Endothelial cell (in vitro differentiated cells): ENCODE measurements at regions not wholly inside any gene's neighbourhood (a gene's known extent, or its start where the extent isn't known, plus 50 kb on each side); places are given as distances from the start of the nearest gene placed in this dataset.

ENCODE experiments used
- DNase-seq: peaks from one replicate; pipeline ENCODE4 v3.0.0; 2021; ENCODE audit warnings: low spot score
- H3K27ac Mint-ChIP-seq: one replicate; pipeline ENCODE4 v1.8.0; 2021; ENCODE audit warnings: mixed read lengths, inconsistent platforms; ENCODE audit not compliant: unreplicated experiment
- H3K27me3 Mint-ChIP-seq: one replicate; pipeline ENCODE4 v1.8.0; 2021; ENCODE audit warnings: mild to moderate bottlenecking, moderate library complexity, mixed read lengths, inconsistent platforms; ENCODE audit not compliant: unreplicated experiment
- H3K36me3 Mint-ChIP-seq: one replicate; pipeline ENCODE4 v1.8.0; 2021; ENCODE audit warnings: mild to moderate bottlenecking, low read depth, mixed read lengths, inconsistent platforms; ENCODE audit not compliant: unreplicated experiment
- H3K4me1 Mint-ChIP-seq: one replicate; pipeline ENCODE4 v1.8.0; 2021; ENCODE audit warnings: mild to moderate bottlenecking, mixed read lengths, inconsistent platforms; ENCODE audit not compliant: unreplicated experiment
- H3K4me3 Mint-ChIP-seq: one replicate; pipeline ENCODE4 v1.8.0; 2021; ENCODE audit warnings: mild to moderate bottlenecking, mixed read lengths, inconsistent platforms; ENCODE audit not compliant: unreplicated experiment
- H3K9me3 Mint-ChIP-seq: one replicate; pipeline ENCODE4 v1.8.0; 2021; ENCODE audit warnings: mixed read lengths, inconsistent platforms; ENCODE audit not compliant: unreplicated experiment
- CTCF ChIP-seq: fragments of 200-600 bp; sonication (generic); IDR thresholded peaks from one replicate; pipeline ENCODE4 v1.5.0; 2021; ENCODE audit warnings: antibody characterized with exemption; ENCODE audit not compliant: unreplicated experiment

GRCh38 chr2:8334866-8335325 lies 347.0 kb upstream of the ID2 start:
- no peak overlapping the region for H3K27ac Mint-ChIP-seq
- H3K27me3 Mint-ChIP-seq, result peaks cover 1% of the 10 kb centered on the region
- no peak overlapping the region for H3K4me3 Mint-ChIP-seq
- no peak for TF ChIP-seq CTCF
- H3K36me3 Mint-ChIP-seq, result no peaks in the 10 kb centered on the region
- no peak for DNase-seq
- no peaks in the 10 kb centered on the region for H3K4me1 Mint-ChIP-seq
- H3K9me3 Mint-ChIP-seq, result no peaks in the 10 kb centered on the region

GRCh38 chr2:8335801-8336200 lies 346.1 kb upstream of the ID2 start:
- Mint-ChIP-seq H3K27me3 (peaks cover 1% of the 10 kb centered on the region), H3K36me3 (no peaks in the 10 kb centered on the region), H3K4me3 (no peak overlapping the region), H3K27ac (no peak overlapping the region), H3K9me3 (no peaks in the 10 kb centered on the region), H3K4me1 (no peaks in the 10 kb centered on the region)
- no peak for DNase-seq
- no peak for TF ChIP-seq CTCF

- no peaks in the 10 kb centered on the region for H3K9me3 Mint-ChIP-seq
- H3K36me3 Mint-ChIP-seq, result no peaks in the 10 kb centered on the region
- no peak overlapping the region for H3K27ac Mint-ChIP-seq
- H3K27me3 Mint-ChIP-seq, result peaks cover 1% of the 10 kb centered on the region
- no peak overlapping the region for H3K4me3 Mint-ChIP-seq
- no peak for DNase-seq
- H3K4me1 Mint-ChIP-seq, result no peaks in the 10 kb centered on the region
- TF ChIP-seq CTCF, result no peak
Measured at GRCh38 chr2:8337321-8337720, 344.5 kb upstream of the ID2 start.

GRCh38 chr2:8342407-8342806 lies 339.4 kb upstream of the ID2 start:
- no peak for DNase-seq
- Mint-ChIP-seq H3K27ac (no peak overlapping the region), H3K27me3 (no peaks in the 10 kb centered on the region), H3K9me3 (no peaks in the 10 kb centered on the region), H3K4me1 (no peaks in the 10 kb centered on the region), H3K4me3 (no peak overlapping the region), H3K36me3 (no peaks in the 10 kb centered on the region)
- no peak for TF ChIP-seq CTCF

GRCh38 chr2:8343031-8343430 lies 338.8 kb upstream of the ID2 start:
- H3K27ac Mint-ChIP-seq, result no peak overlapping the region
- no peak for DNase-seq
- H3K4me3 Mint-ChIP-seq, result no peak overlapping the region
- H3K36me3 Mint-ChIP-seq, result no peaks in the 10 kb centered on the region
- no peaks in the 10 kb centered on the region for H3K9me3 Mint-ChIP-seq
- TF ChIP-seq CTCF, result no peak
- no peaks in the 10 kb centered on the region for H3K27me3 Mint-ChIP-seq
- H3K4me1 Mint-ChIP-seq, result no peaks in the 10 kb centered on the region
